ENCODE measurements at regions not wholly inside any gene's neighbourhood (a gene's known extent, or its start where the extent isn't known, plus 50 kb on each side); places are given as distances from the start of the nearest gene placed in this dataset.

GRCh38 chr7:85290269-85290668 lies 103.4 kb upstream of the SEMA3D start:
- Histone ChIP-seq H3K4me1 (ENCODE audit: control insufficient read depth, extremely low read depth, insufficient read depth, low read length) (no peaks in the 10 kb centered on the region), H3K9me3 (ENCODE audit: control insufficient read depth, low read depth, low read length) (no peaks in the 10 kb centered on the region), H4K20me1 (ENCODE audit: control insufficient read depth, extremely low read depth, insufficient read depth, low read length) (no peaks in the 10 kb centered on the region), H2AFZ (ENCODE audit: control insufficient read depth, low read length) (no peak overlapping the region), H3K9me1 (ENCODE audit: control insufficient read depth, extremely low read depth, insufficient read depth, low read length) (no peaks in the 10 kb centered on the region), H3K9ac (ENCODE audit: control insufficient read depth, extremely low read depth, insufficient read depth, low read length) (no peak overlapping the region), H3K79me2 (ENCODE audit: control insufficient read depth, insufficient read depth, low read length) (no peaks in the 10 kb centered on the region), H3K27me3 (ENCODE audit: control insufficient read depth, extremely low read depth, insufficient read depth, low read length) (peaks cover 3% of the 10 kb centered on the region), H3K4me3 (ENCODE audit: control insufficient read depth in 2 of 3, extremely low read depth in 1 of 3, insufficient read depth in 2 of 3, low read depth in 1 of 3, low read length in 3 of 3) (no peak overlapping the region), H3K36me3 (ENCODE audit: control insufficient read depth in 2 of 2, extremely low read depth in 1 of 2, insufficient read depth in 2 of 2, low read length in 2 of 2) (no peaks in the 10 kb centered on the region), H3K4me2 (ENCODE audit: control insufficient read depth, extremely low read depth, insufficient read depth, low read depth, low read length) (no peak overlapping the region), H3K27ac (ENCODE audit: control insufficient read depth, insufficient read depth, low read length) (no peak overlapping the region)
- FAIRE-seq (no peak), DNase-seq (ENCODE audit: low read depth, low spot score) (no peak)
- dilution Hi-C loops (cut with MboI; ENCODE audit: extremely low pct_ligation_motif_present, low sequenced_read_pairs) = no loop called here
- TF ChIP-seq, protein P1, sequence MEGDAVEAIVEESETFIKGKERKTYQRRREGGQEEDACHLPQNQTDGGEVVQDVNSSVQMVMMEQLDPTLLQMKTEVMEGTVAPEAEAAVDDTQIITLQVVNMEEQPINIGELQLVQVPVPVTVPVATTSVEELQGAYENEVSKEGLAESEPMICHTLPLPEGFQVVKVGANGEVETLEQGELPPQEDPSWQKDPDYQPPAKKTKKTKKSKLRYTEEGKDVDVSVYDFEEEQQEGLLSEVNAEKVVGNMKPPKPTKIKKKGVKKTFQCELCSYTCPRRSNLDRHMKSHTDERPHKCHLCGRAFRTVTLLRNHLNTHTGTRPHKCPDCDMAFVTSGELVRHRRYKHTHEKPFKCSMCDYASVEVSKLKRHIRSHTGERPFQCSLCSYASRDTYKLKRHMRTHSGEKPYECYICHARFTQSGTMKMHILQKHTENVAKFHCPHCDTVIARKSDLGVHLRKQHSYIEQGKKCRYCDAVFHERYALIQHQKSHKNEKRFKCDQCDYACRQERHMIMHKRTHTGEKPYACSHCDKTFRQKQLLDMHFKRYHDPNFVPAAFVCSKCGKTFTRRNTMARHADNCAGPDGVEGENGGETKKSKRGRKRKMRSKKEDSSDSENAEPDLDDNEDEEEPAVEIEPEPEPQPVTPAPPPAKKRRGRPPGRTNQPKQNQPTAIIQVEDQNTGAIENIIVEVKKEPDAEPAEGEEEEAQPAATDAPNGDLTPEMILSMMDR (optimal IDR thresholded peaks at IDR 0.05 in 1 of 3, IDR thresholded peaks at IDR 0.05 in 1 of 3, conservative IDR thresholded peaks at IDR 0.05 in 1 of 3; ENCODE audit: extremely low read depth in 1 of 3, insufficient read depth in 2 of 3, low read length in 3 of 3) = no peak
- no peak for TF ChIP-seq EZH2 (IDR thresholded peaks at IDR 0.05; ENCODE audit: low read length)

DNA sequence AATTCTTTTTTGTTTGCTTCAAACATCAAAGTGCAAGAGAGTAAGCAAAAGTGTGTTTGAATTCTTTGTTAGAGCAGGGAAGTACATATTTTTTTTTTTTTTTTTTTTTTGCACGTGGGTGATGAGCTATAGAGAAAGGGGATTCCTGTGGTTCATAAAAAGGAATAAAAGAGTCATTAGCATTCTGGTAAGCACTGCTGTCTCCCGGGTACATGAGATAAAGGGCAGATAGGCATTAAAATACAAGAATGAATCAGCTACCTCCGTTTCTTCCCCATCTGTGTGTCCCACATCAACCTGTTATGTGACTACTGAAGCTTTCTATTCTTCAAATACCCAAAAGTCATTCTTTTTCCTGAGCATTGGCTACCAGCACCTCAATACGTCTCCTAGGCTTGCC lies 102.4 kb upstream of the SEMA3D start:
- TF ChIP-seq, protein P1 (optimal IDR thresholded peaks at IDR 0.05 in 1 of 3, IDR thresholded peaks at IDR 0.05 in 1 of 3, conservative IDR thresholded peaks at IDR 0.05 in 1 of 3; ENCODE audit: extremely low read depth in 1 of 3, insufficient read depth in 2 of 3, low read length in 3 of 3) = no peak
- no peak for TF ChIP-seq EZH2 (IDR thresholded peaks at IDR 0.05; ENCODE audit: low read length)
- no peaks in the 10 kb centered on the region for H3K79me2 ChIP-seq (ENCODE audit: control insufficient read depth, insufficient read depth, low read length)
- DNase-seq (ENCODE audit: low read depth, low spot score) = no peak
- H2AFZ ChIP-seq (ENCODE audit: control insufficient read depth, low read length) = no peak overlapping the region
- no peak for FAIRE-seq
- dilution Hi-C loops (cut with MboI; ENCODE audit: extremely low pct_ligation_motif_present, low sequenced_read_pairs) = no loop called here
- H3K27me3 ChIP-seq (ENCODE audit: control insufficient read depth, extremely low read depth, insufficient read depth, low read length) = peaks cover 3% of the 10 kb centered on the region
- no peaks in the 10 kb centered on the region for H3K9me3 ChIP-seq (ENCODE audit: control insufficient read depth, low read depth, low read length)
- no peak overlapping the region for H3K9ac ChIP-seq (ENCODE audit: control insufficient read depth, extremely low read depth, insufficient read depth, low read length)
- H3K9me1 ChIP-seq (ENCODE audit: control insufficient read depth, extremely low read depth, insufficient read depth, low read length) = no peaks in the 10 kb centered on the region
- H3K4me3 ChIP-seq (ENCODE audit: control insufficient read depth in 2 of 3, extremely low read depth in 1 of 3, insufficient read depth in 2 of 3, low read depth in 1 of 3, low read length in 3 of 3) = no peak overlapping the region
- H3K36me3 ChIP-seq (ENCODE audit: control insufficient read depth in 2 of 2, extremely low read depth in 1 of 2, insufficient read depth in 2 of 2, low read length in 2 of 2) = no peaks in the 10 kb centered on the region
- no peaks in the 10 kb centered on the region for H4K20me1 ChIP-seq (ENCODE audit: control insufficient read depth, extremely low read depth, insufficient read depth, low read length)
- no peak overlapping the region for H3K27ac ChIP-seq (ENCODE audit: control insufficient read depth, insufficient read depth, low read length)
- no peak overlapping the region for H3K4me2 ChIP-seq (ENCODE audit: control insufficient read depth, extremely low read depth, insufficient read depth, low read depth, low read length)
- no peaks in the 10 kb centered on the region for H3K4me1 ChIP-seq (ENCODE audit: control insufficient read depth, extremely low read depth, insufficient read depth, low read length)

Measured in keratinocyte (primary cell).